Heart left ventricle (tissue), 16 donors: ENCODE measurements at regions not wholly inside any gene's neighbourhood (a gene's known extent, or its start where the extent isn't known, plus 50 kb on each side); places are given as distances from the start of the nearest gene placed in this dataset.

Experiments used
- ATAC-seq, 4 donors: fragments of 200-7000 bp; cut with Tn5 transposase; one replicate each; pipeline ENCODE4 v1.9.1; 2020 to 2022; ENCODE audit warnings: moderate library complexity in 4 of 4, mild to moderate bottlenecking in 3 of 4, moderate number of reproducible peaks in 1 of 4
- DNase-seq, 5 donors: peaks; one replicate each; pipeline ENCODE4 v3.0.0-alpha.2; 2020
- H3K27ac ChIP-seq, 12 donors: fragments of 200-600 bp; sonication (generic) in 4 of 12; one replicate each; pipeline versions ENCODE4 v1.5.0 to v1.8.0; 2016 to 2022; ENCODE audit warnings: mild to moderate bottlenecking in 2 of 12
- H3K27me3 ChIP-seq, 9 donors: fragments of 200-600 bp; sonication (generic) in 2 of 9; one replicate each; pipeline versions ENCODE4 v1.5.1 to v1.8.0; 2016 to 2022; ENCODE audit warnings: mild to moderate bottlenecking in 3 of 9
- H3K36me3 ChIP-seq, 9 donors: fragments of 200-600 bp; sonication (generic) in 2 of 9; one replicate each; pipeline versions ENCODE4 v1.5.0 to v1.8.0; 2018 to 2022; ENCODE audit warnings: mild to moderate bottlenecking in 2 of 9
- H3K4me1 ChIP-seq, 12 donors: fragments of 200-600 bp; sonication (generic) in 4 of 12; one replicate each; pipeline versions ENCODE4 v1.5.0 to v1.8.0; 2016 to 2022; ENCODE audit warnings: mild to moderate bottlenecking in 3 of 12
- H3K4me3 ChIP-seq, 12 donors: fragments of 200-600 bp; sonication (generic) in 4 of 12; one replicate each; pipeline versions ENCODE4 v1.5.0 to v1.8.0; 2017 to 2022; ENCODE audit warnings: mild to moderate bottlenecking in 9 of 12, moderate library complexity in 4 of 12
- H3K9me3 ChIP-seq, 12 donors: fragments of 200-600 bp; sonication (generic) in 4 of 12; one replicate each; pipeline versions ENCODE4 v1.5.0 to v1.8.0; 2016 to 2022; ENCODE audit warnings: mild to moderate bottlenecking in 1 of 12
- POLR2A ChIP-seq, 2 donors: fragments of 450-650 bp; IDR thresholded peaks; one replicate each; pipeline ENCODE4 v1.6.1; 2017; ENCODE audit warnings: antibody characterized with exemption in 2 of 2, mild to moderate bottlenecking in 2 of 2, moderate library complexity in 2 of 2
- WGBS, 4 donors: extraction: QIAGEN DNeasy Blood & Tissue Kit in 2 of 4; methylation state at CpG; one replicate each; pipeline versions ENCODE4 v1.1.5 to v1.1.7; 2013 to 2018; 5-methylcytosine and 5-hydroxymethylcytosine counted together
- intact Hi-C, 10 donors: fragments of 100-400 bp; cut with DNase I; formaldehyde crosslinking; loops; one replicate each; pipeline versions ENCODE4 v1.11.1 to v1.14.2; 2022
- TF ChIP-seq, protein P1 (sequence below), 12 donors: fragments of 200-600 bp; sonication (generic) in 4 of 12; IDR thresholded peaks; one replicate each; pipeline versions ENCODE4 v1.5.0 to v1.8.0; 2018 to 2022; ENCODE audit warnings: antibody characterized with exemption in 12 of 12, mild to moderate bottlenecking in 5 of 12
- donor health status: ischemic (EF 13 %, LVEDD 7.1; RV severe dilation, severe dysfunction).
- donor health status: healthy with polysubstance abuse.
- donor health status: DM: no; HTN: yes; CAD: no.
- donor health status: DM: no; HTN: no; CAD: no.
- donor health status: ischemic (EF 25% LVEDD 6.9; RV normal size, moderate dysfunction).
- donor health status: ischemic (EF 25% LVEDD 5.7; RV mildly dilated, moderate dysfunction).
- donor health status: healthy.
- donor health status: DM: yes; HTN: yes; CAD: no.
- donor health status: ischemic (EF 35%, LVEDD 5.7; RV mildly dilated, moderate dysfunction).
- donor health status: nonischemic (EF 11% LVEDD 7.7; RV severe dilation, severe dysfunction).
- donor health status: DM: yes; HTN: yes; CAD: no.
- donor health status: PGD.
- donor health status: ischemic (EF 29% LVEDD 5.4; RV normal size, mild dysfunction).
- donor health status: nonischemic (EF 23%, LVEDD 6.1; RV moderate dilation, normal function).

DNA sequence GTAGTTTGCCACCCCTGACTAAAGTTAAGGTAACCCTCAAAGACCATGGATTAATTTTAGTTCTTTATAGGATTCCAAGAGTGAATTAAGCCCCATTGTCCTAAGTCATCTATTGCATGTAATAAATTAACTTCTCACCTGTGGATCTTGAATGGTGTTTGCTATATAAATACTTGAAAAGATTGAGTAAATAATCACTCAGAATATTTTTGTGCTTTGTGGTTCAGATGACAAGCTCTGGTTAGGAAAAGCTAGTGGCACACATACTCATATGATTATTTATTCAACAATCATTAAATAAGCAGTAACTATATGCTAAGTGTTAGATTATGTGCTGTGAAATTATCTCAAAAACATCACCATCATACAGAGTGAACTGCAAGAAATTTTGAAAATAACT lies 203.2 kb downstream of the OGFRL1 start:
- no peaks in the 10 kb centered on the region for H3K9me3 ChIP-seq
- no peak for DNase-seq
- peaks cover 0 to 17% (median 11%) of the 10 kb centered on the region in 12 donors for H3K4me1 ChIP-seq
- no peak overlapping the region for H3K27ac ChIP-seq
- H3K4me3 ChIP-seq, result no peak overlapping the region
- no peaks in the 10 kb centered on the region for H3K27me3 ChIP-seq
- ATAC-seq, result no peak
- H3K36me3 ChIP-seq, result no peaks in the 10 kb centered on the region
- TF ChIP-seq, protein P1, sequence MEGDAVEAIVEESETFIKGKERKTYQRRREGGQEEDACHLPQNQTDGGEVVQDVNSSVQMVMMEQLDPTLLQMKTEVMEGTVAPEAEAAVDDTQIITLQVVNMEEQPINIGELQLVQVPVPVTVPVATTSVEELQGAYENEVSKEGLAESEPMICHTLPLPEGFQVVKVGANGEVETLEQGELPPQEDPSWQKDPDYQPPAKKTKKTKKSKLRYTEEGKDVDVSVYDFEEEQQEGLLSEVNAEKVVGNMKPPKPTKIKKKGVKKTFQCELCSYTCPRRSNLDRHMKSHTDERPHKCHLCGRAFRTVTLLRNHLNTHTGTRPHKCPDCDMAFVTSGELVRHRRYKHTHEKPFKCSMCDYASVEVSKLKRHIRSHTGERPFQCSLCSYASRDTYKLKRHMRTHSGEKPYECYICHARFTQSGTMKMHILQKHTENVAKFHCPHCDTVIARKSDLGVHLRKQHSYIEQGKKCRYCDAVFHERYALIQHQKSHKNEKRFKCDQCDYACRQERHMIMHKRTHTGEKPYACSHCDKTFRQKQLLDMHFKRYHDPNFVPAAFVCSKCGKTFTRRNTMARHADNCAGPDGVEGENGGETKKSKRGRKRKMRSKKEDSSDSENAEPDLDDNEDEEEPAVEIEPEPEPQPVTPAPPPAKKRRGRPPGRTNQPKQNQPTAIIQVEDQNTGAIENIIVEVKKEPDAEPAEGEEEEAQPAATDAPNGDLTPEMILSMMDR (IDR thresholded peaks at IDR 0.05), result no peak
- no peak for TF ChIP-seq POLR2A (IDR thresholded peaks at IDR 0.05)
- intact Hi-C loops, result no loop called here

DNA sequence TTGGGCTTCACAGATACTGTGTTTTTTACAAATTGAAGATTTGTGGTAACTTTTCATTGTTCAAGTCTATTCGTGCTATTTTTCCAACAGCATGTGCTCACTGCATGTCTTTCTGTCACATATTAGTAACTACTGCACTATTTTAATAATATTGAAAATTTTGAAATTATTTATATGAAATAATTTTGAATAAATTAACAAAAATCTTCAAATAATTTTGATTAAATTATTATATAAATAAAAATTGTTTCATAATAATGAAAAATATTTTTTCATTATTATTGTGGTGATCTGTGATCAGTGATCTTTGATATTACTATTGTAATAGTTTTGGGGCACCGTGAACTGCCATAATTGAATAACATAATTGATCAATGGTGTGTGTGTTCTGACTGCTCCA lies 204.1 kb downstream of the OGFRL1 start:
- Histone ChIP-seq H3K27ac (no peak overlapping the region), H3K9me3 (no peaks in the 10 kb centered on the region), H3K36me3 (no peaks in the 10 kb centered on the region), H3K4me1 (peaks cover 0 to 19% (median 13%) of the 10 kb centered on the region in 12 donors), H3K4me3 (no peak overlapping the region), H3K27me3 (no peaks in the 10 kb centered on the region)
- ATAC-seq (no peak), DNase-seq (no peak)
- intact Hi-C loops, result no loop called here
- no peak for TF ChIP-seq POLR2A (IDR thresholded peaks at IDR 0.05)
- TF ChIP-seq, protein P1 (IDR thresholded peaks at IDR 0.05), result no peak
- 47 to 95% (median 59%) methylated on average over 2 of the region's 2 CpGs for WGBS, 4 donors

DNA sequence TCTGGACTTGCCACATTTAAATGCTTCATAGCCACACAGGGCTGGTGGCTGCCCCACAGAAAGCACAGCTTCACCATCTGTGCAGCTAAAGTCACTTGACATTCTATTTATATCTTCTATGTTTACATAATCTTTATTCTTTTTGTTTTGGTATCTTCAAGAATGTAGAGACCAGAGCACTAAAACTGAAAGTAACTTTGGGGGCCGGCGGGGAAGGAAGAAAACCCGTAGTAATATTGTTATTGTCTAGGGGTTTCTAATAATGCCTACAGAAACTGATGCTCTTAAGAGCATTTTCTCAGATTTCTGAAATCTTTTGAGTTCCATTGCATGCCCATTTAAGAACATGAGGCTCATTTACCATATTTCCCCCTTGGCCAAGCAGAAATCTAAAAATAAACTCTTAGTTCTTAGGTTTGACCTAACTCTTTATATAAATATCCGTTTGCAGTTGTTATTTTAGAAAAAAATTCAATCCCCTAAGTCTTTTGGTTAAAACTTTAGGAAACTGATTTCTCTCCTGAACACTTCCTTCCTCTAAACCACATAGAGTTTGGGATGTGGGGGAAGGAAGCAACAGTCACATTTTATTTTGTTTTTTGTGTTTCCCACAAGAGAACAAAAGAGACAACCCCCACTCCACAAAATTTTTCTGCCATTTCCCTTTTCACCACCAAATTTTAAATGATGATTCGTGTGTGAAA lies 207.6 kb downstream of the OGFRL1 start:
- H3K4me1 ChIP-seq, result peaks cover 0 to 19% (median 14%) of the 10 kb centered on the region in 12 donors
- ATAC-seq, result peak in 3 of 4 donors; percentile 18 to 62 (median 39)
- WGBS, 4 donors, result 24 to 33% (median 25%) methylated on average over 5 of the region's 5 CpGs
- peak overlapping the region in 11 of 12 donors; percentile 4 to 53 (median 32) for H3K4me3 ChIP-seq
- TF ChIP-seq, protein P1 (IDR thresholded peaks at IDR 0.05), result no peak
- TF ChIP-seq POLR2A (IDR thresholded peaks at IDR 0.05), result no peak
- no peak for DNase-seq
- H3K27ac ChIP-seq, result peak overlapping the region in 11 of 12 donors; percentile 6 to 80 (median 50)
- intact Hi-C loops, result loop anchor here in 1 of 10 donors (5.0 kb wide), 1 partner anchor 104 kb away; no protein-coding TSS in a partner anchor
- no peaks in the 10 kb centered on the region for H3K36me3 ChIP-seq
- no peaks in the 10 kb centered on the region for H3K9me3 ChIP-seq
- no peaks in the 10 kb centered on the region for H3K27me3 ChIP-seq

DNA sequence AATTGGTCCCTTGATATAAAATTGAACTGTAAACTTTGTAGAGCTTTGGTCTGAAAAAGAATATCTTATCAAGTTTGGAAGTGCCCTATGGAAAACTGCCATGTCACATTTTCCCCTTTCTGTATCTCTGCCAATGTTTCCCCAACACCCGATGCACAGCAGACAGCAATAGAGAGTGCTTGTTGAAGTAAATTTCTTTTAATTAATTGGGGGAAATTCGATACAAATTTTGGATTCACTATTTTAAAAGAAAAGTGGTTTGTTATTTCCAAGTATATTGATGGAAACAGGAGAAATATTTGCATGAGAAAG lies 208.1 kb downstream of the OGFRL1 start:
- Histone ChIP-seq H3K27me3 (no peaks in the 10 kb centered on the region), H3K9me3 (no peaks in the 10 kb centered on the region), H3K4me3 (peak overlapping the region in 3 of 12 donors; percentile 29 to 53 (median 53)), H3K36me3 (no peaks in the 10 kb centered on the region), H3K27ac (peak overlapping the region in 7 of 12 donors; percentile 6 to 80 (median 47)), H3K4me1 (peaks cover 0 to 19% (median 14%) of the 10 kb centered on the region in 12 donors)
- DNase-seq (no peak), ATAC-seq (no peak)
- intact Hi-C loops, result loop anchor here in 1 of 10 donors (5.0 kb wide), 1 partner anchor 104 kb away; no protein-coding TSS in a partner anchor
- no peak for TF ChIP-seq POLR2A (IDR thresholded peaks at IDR 0.05)
- TF ChIP-seq, protein P1 (IDR thresholded peaks at IDR 0.05), result no peak
- 33 to 39% (median 37%) methylated on average over 2 of the region's 2 CpGs for WGBS, 4 donors
